CD14-positive monocyte (primary cell): ENCODE measurements at regions not wholly inside any gene's neighbourhood (a gene's known extent, or its start where the extent isn't known, plus 50 kb on each side); places are given as distances from the start of the nearest gene placed in this dataset.

ENCODE experiments used
- DNase-seq, 3 donors: peaks; one replicate each; pipeline ENCODE4 v3.0.0-alpha.2; 2011 to 2022
- H2AFZ ChIP-seq: 2 replicates; pipeline ENCODE4 v1.6.0; 2012; ENCODE audit warnings: mild to moderate bottlenecking, low read depth, low read length, inconsistent platforms; ENCODE audit not compliant: insufficient read depth, poor library complexity, severe bottlenecking
- H3K27ac ChIP-seq, 2 donors: 1 replicate in 1 of 2; 2 replicates in 1 of 2; pipeline ENCODE4 v1.5.1; 2012 to 2013; ENCODE audit warnings: low read length in 2 of 2, control low read depth in 1 of 2, inconsistent platforms in 1 of 2, low read depth in 1 of 2, mild to moderate bottlenecking in 1 of 2
- H3K27me3 ChIP-seq, 2 donors: one replicate each; pipeline versions ENCODE4 v1.6.0 to v1.6.1; 2011 to 2013; ENCODE audit warnings: low read length in 2 of 2; ENCODE audit not compliant: control insufficient read depth in 2 of 2, insufficient read depth in 2 of 2
- H3K36me3 ChIP-seq, 2 donors: replicated peaks in 1 of 2; 1 replicate in 1 of 2; 2 replicates in 1 of 2; pipeline versions ENCODE4 v1.5.1 to v1.6.1; 2012 to 2013; ENCODE audit warnings: low read length in 2 of 2, control low read depth in 1 of 2, inconsistent platforms in 1 of 2, mild to moderate bottlenecking in 1 of 2; ENCODE audit not compliant: insufficient read depth in 2 of 2, control insufficient read depth in 1 of 2
- H3K4me1 ChIP-seq, 2 donors: 1 replicate in 1 of 2; 2 replicates in 1 of 2; pipeline versions ENCODE4 v1.5.1 to v1.6.1; 2012 to 2013; ENCODE audit warnings: low read length in 2 of 2, control low read depth in 1 of 2, inconsistent platforms in 1 of 2, mild to moderate bottlenecking in 1 of 2, moderate library complexity in 1 of 2; ENCODE audit not compliant: insufficient read depth in 2 of 2, control insufficient read depth in 1 of 2
- H3K4me2 ChIP-seq: replicated peaks from 2 replicates; pipeline ENCODE3; 2012; ENCODE audit warnings: low read length, moderate library complexity, mild to moderate bottlenecking; ENCODE audit not compliant: poor library complexity, severe bottlenecking; ENCODE audit errors: extremely low read depth
- H3K4me3 ChIP-seq, 3 experiments: fragments of 200-600 bp in 1 of 3; sonication (generic) in 1 of 3; replicated peaks in 1 of 3; 1 replicate in 2 of 3; 2 replicates in 1 of 3; pipeline ENCODE4 v1.5.1; 2011 to 2013; ENCODE audit warnings: low read length in 3 of 3, mild to moderate bottlenecking in 3 of 3, control low read depth in 2 of 3, low read depth in 2 of 3, inconsistent platforms in 1 of 3, moderate library complexity in 1 of 3
- H3K79me2 ChIP-seq: 2 replicates; pipeline ENCODE4 v1.6.0; 2012; ENCODE audit warnings: mild to moderate bottlenecking, control low read depth, inconsistent platforms, low read length, moderate library complexity; ENCODE audit not compliant: insufficient read depth
- H3K9ac ChIP-seq: 2 replicates; pipeline ENCODE4 v1.6.0; 2017; ENCODE audit warnings: low read length, mild to moderate bottlenecking; ENCODE audit not compliant: insufficient read depth, poor library complexity, severe bottlenecking
- H3K9me3 ChIP-seq, 2 donors: replicated peaks in 1 of 2; 1 replicate in 1 of 2; 2 replicates in 1 of 2; pipeline versions ENCODE4 v1.5.1 to v1.6.1; 2012 to 2013; ENCODE audit warnings: low read length in 2 of 2, control low read depth in 1 of 2; ENCODE audit not compliant: control insufficient read depth in 1 of 2, insufficient read depth in 1 of 2
- H4K20me1 ChIP-seq: 2 replicates; pipeline ENCODE4 v1.6.0; 2012; ENCODE audit warnings: mild to moderate bottlenecking, low read length, control low read depth, moderate library complexity; ENCODE audit not compliant: insufficient read depth
- H3K27ac Mint-ChIP-seq, 7 donors: one replicate each; pipeline ENCODE4 v1.8.0; 2020; ENCODE audit warnings: mild to moderate bottlenecking in 7 of 7, mixed read lengths in 7 of 7, moderate library complexity in 6 of 7, inconsistent platforms in 2 of 7
- H3K27me3 Mint-ChIP-seq, 3 donors: one replicate each; pipeline ENCODE4 v1.8.0; 2021 to 2022; ENCODE audit warnings: low read depth in 3 of 3, mild to moderate bottlenecking in 3 of 3, mixed read lengths in 3 of 3, moderate library complexity in 3 of 3, inconsistent platforms in 1 of 3
- H3K36me3 Mint-ChIP-seq, 2 donors: one replicate each; pipeline ENCODE4 v1.8.0; 2020; ENCODE audit warnings: mixed read lengths in 2 of 2, inconsistent platforms in 1 of 2, mild to moderate bottlenecking in 1 of 2
- H3K4me1 Mint-ChIP-seq: one replicate; pipeline ENCODE4 v1.8.0; 2020; ENCODE audit warnings: mild to moderate bottlenecking, mixed read lengths
- H3K4me3 Mint-ChIP-seq, 2 donors: one replicate each; pipeline ENCODE4 v1.8.0; 2020; ENCODE audit warnings: mild to moderate bottlenecking in 2 of 2, mixed read lengths in 2 of 2, moderate library complexity in 1 of 2
- H3K9me3 Mint-ChIP-seq, 7 donors: one replicate each; pipeline ENCODE4 v1.8.0; 2020 to 2022; ENCODE audit warnings: mixed read lengths in 7 of 7, mild to moderate bottlenecking in 6 of 7, moderate library complexity in 6 of 7, inconsistent platforms in 2 of 7
- CTCF ChIP-seq: fragments of 200-600 bp; IDR thresholded peaks from one replicate; pipeline ENCODE4 v1.8.0; 2022; ENCODE audit warnings: antibody characterized with exemption, mild to moderate bottlenecking
- WGBS: methylation state at CpG from one replicate; pipeline ENCODE4 v1.1.5; 2013; ENCODE audit warnings: missing lambda C conversion rate; ENCODE audit not compliant: insufficient coverage; 5-methylcytosine and 5-hydroxymethylcytosine counted together
- intact Hi-C, 2 donors: fragments of 100-400 bp; cut with micrococcal nuclease; formaldehyde crosslinking; loops; one replicate each; pipeline versions ENCODE4 v1.15.0 to v1.15.1; 2023

- Histone ChIP-seq H3K4me1 (peaks cover 7% of the 10 kb centered on the region in 2 donors), H3K79me2 (no peaks in the 10 kb centered on the region), H3K36me3 (no peaks in the 10 kb centered on the region), H3K4me3 (no peak overlapping the region), H3K9ac (no peak overlapping the region), H3K27ac (no peak overlapping the region), H3K9me3 (no peaks in the 10 kb centered on the region), H3K4me2 (no peak overlapping the region), H2AFZ (peak overlapping the region; percentile 6), H3K27me3 (no peaks in the 10 kb centered on the region), H4K20me1 (no peaks in the 10 kb centered on the region)
- Mint-ChIP-seq H3K4me3 (no peak overlapping the region), H3K27me3 (peaks cover 0 to 1% (median 0%) of the 10 kb centered on the region in 3 donors), H3K4me1 (peaks cover 28% of the 10 kb centered on the region), H3K9me3 (no peaks in the 10 kb centered on the region), H3K27ac (no peak overlapping the region), H3K36me3 (no peaks in the 10 kb centered on the region)
- intact Hi-C loops, result loop anchor here in 1 of 2 donors (10.0 kb wide), 1 partner anchor 442 kb away; no protein-coding TSS in a partner anchor
- DNase-seq, result no peak
- no peak for TF ChIP-seq CTCF
- WGBS, result 97% methylated on average over 8 of the region's 9 CpGs
These were observed 108.5 kb upstream of the KIF26B start for GRCh38 chr1:245046315-245046714.

GRCh38 chr1:245045087-245045881 is 109.5 kb upstream of the KIF26B start:
- peak overlapping the region in 1 of 7 donors; percentile 72 for H3K27ac Mint-ChIP-seq
- Histone ChIP-seq H3K4me2 (no peak overlapping the region), H3K9me3 (no peaks in the 10 kb centered on the region), H4K20me1 (no peaks in the 10 kb centered on the region), H3K36me3 (no peaks in the 10 kb centered on the region), H3K9ac (no peak overlapping the region), H3K79me2 (no peaks in the 10 kb centered on the region), H3K4me3 (no peak overlapping the region), H3K4me1 (no peaks in the 10 kb centered on the region), H3K27me3 (no peaks in the 10 kb centered on the region), H3K27ac (no peak overlapping the region), H2AFZ (peak overlapping the region; percentile 37)
- intact Hi-C loops, result loop anchor here in 1 of 2 donors (10.0 kb wide), 1 partner anchor 440 kb away; no protein-coding TSS in a partner anchor
- H3K27me3 Mint-ChIP-seq, result peaks cover 0 to 1% (median 0%) of the 10 kb centered on the region in 3 donors
- H3K4me3 Mint-ChIP-seq, result no peak overlapping the region
- WGBS, result 90% methylated on average over 9 of the region's 9 CpGs
- no peak for DNase-seq
- TF ChIP-seq CTCF, result no peak
- H3K36me3 Mint-ChIP-seq, result no peaks in the 10 kb centered on the region
- H3K9me3 Mint-ChIP-seq, result no peaks in the 10 kb centered on the region
- peaks cover 18% of the 10 kb centered on the region for H3K4me1 Mint-ChIP-seq
